ENCODE measurements at regions not wholly inside any gene's neighbourhood (a gene's known extent, or its start where the extent isn't known, plus 50 kb on each side); places are given as distances from the start of the nearest gene placed in this dataset.
"Not testable (repeated sequence)": the region's sequence is repeated elsewhere in the genome, so short reads cannot be mapped to it uniquely, and the experiment has no call there.

DNA sequence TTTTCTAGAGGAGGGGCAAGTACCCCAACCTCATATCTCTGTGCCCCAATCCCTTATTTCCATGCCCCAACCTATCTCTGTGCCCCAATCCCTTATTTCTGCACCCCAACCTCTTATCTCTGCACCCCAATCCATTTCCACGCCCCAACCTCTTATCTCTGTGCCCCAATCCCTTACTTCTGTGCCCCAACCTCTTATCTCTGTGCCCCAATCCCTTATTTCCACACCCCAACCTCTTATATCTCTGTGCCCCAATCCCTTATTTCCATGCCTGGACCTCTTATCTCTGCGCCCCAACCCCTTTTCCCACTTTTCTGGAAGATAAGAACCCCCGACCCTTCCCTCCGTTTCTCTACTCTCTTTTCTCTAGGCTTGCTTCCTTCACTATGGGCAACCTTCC, 199.0 kb downstream of the JRKL start:
- TF ChIP-seq, protein P1, sequence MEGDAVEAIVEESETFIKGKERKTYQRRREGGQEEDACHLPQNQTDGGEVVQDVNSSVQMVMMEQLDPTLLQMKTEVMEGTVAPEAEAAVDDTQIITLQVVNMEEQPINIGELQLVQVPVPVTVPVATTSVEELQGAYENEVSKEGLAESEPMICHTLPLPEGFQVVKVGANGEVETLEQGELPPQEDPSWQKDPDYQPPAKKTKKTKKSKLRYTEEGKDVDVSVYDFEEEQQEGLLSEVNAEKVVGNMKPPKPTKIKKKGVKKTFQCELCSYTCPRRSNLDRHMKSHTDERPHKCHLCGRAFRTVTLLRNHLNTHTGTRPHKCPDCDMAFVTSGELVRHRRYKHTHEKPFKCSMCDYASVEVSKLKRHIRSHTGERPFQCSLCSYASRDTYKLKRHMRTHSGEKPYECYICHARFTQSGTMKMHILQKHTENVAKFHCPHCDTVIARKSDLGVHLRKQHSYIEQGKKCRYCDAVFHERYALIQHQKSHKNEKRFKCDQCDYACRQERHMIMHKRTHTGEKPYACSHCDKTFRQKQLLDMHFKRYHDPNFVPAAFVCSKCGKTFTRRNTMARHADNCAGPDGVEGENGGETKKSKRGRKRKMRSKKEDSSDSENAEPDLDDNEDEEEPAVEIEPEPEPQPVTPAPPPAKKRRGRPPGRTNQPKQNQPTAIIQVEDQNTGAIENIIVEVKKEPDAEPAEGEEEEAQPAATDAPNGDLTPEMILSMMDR (IDR thresholded peaks at IDR 0.05 in 8 of 11, conservative IDR thresholded peaks at IDR 0.05 in 3 of 11): not testable (repeated sequence)
- not testable (repeated sequence) for TF ChIP-seq POLR2A, POLR2AphosphoS5 (IDR thresholded peaks at IDR 0.05)
